Tibial nerve (tissue), 4 donors: ENCODE measurements at regions not wholly inside any gene's neighbourhood (a gene's known extent, or its start where the extent isn't known, plus 50 kb on each side); places are given as distances from the start of the nearest gene placed in this dataset.
"Not testable (repeated sequence)": the region's sequence is repeated elsewhere in the genome, so short reads cannot be mapped to it uniquely, and the experiment has no call there.

ENCODE experiments used
- DNase-seq, 2 donors: peaks; one replicate each; pipeline ENCODE4 v3.0.0-alpha.2; 2019; ENCODE audit warnings: low spot score in 2 of 2
- H3K27ac ChIP-seq, 4 donors: fragments of 200-600 bp; sonication (generic) in 3 of 4; one replicate each; pipeline ENCODE4 v1.5.1; 2017 to 2019; ENCODE audit warnings: mild to moderate bottlenecking in 1 of 4
- H3K27me3 ChIP-seq, 2 donors: fragments of 200-600 bp; sonication (generic) in 1 of 2; one replicate each; pipeline versions ENCODE4 v1.5.1 to v1.6.0; 2017 to 2019
- H3K36me3 ChIP-seq, 3 donors: fragments of 200-600 bp; sonication (generic); one replicate each; pipeline ENCODE4 v1.5.1; 2018 to 2019
- H3K4me1 ChIP-seq, 4 donors: fragments of 200-600 bp; sonication (generic) in 3 of 4; one replicate each; pipeline ENCODE4 v1.5.1; 2017 to 2019
- H3K4me3 ChIP-seq, 4 donors: fragments of 200-600 bp; sonication (generic) in 3 of 4; one replicate each; pipeline ENCODE4 v1.5.1; 2017 to 2019; ENCODE audit warnings: mild to moderate bottlenecking in 1 of 4, moderate library complexity in 1 of 4
- H3K9me3 ChIP-seq, 4 donors: fragments of 200-600 bp; sonication (generic) in 3 of 4; one replicate each; pipeline ENCODE4 v1.5.1; 2017 to 2019
- EP300 ChIP-seq, 2 donors: sonication (generic); formaldehyde crosslinking; IDR thresholded peaks; one replicate each; pipeline ENCODE4 v1.6.1; 2017; ENCODE audit warnings: antibody characterized with exemption in 2 of 2, mild to moderate bottlenecking in 1 of 2
- POLR2A ChIP-seq, 2 donors: fragments of 450-650 bp; IDR thresholded peaks; one replicate each; pipeline ENCODE4 v1.6.1; 2017; ENCODE audit warnings: antibody characterized with exemption in 2 of 2, mild to moderate bottlenecking in 2 of 2, moderate library complexity in 2 of 2
- WGBS, 2 donors: methylation state at CpG; one replicate each; pipeline ENCODE4 v1.1.5; 2018; 5-methylcytosine and 5-hydroxymethylcytosine counted together
- TF ChIP-seq, protein P1 (sequence below), 5 experiments: fragments of 200-600 bp in 3 of 5; fragments of 450-650 bp in 2 of 5; sonication (generic) in 3 of 5; IDR thresholded peaks; one replicate each; pipeline ENCODE4 v1.5.1; 2016 to 2019; ENCODE audit warnings: antibody characterized with exemption in 5 of 5, mild to moderate bottlenecking in 3 of 5, moderate library complexity in 2 of 5

DNA sequence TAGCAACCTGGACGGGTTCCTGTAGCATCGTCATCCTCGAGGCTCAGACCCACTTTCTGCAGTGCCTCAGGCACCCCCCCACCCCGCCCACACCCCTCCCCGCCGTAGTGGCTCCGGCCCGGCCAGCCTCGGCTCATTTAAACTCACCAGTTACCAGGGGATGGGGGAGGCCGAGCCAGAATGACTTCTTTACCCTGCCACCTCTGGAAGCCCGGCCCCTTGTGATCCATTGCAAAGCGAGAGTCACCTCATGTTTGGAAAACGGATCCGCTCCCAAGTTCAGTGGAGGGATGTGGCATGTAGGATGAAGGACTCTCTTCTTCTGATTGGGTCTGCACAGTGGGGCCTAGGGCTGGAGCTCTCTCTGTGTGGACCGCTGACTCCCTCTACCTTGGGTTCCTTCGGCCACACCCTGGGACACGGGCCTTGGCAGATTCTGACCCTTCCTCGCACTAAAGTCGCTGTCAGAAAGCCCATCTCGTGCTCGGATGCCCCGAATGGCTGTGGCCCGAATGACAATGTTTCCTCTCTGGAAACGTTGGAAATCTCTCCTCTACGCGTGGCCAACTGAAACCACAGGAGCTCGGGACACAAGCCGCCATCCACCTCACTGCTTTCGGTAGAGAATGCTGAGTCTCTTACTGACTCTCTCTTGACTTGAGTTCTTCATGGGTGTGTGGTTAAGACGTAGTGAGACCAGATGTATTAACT, 3902.1 kb upstream of the OR11H1 start:
- H3K36me3 ChIP-seq, H3K27me3 ChIP-seq, H3K4me3 ChIP-seq, H3K4me1 ChIP-seq, H3K27ac ChIP-seq, DNase-seq: not testable (repeated sequence)
- 87 to 90% methylated on average over 30 of the region's 30 CpGs for WGBS, 2 donors
- peaks cover 0 to 70% (median 17%) of the 10 kb centered on the region in 4 donors for H3K9me3 ChIP-seq

DNA sequence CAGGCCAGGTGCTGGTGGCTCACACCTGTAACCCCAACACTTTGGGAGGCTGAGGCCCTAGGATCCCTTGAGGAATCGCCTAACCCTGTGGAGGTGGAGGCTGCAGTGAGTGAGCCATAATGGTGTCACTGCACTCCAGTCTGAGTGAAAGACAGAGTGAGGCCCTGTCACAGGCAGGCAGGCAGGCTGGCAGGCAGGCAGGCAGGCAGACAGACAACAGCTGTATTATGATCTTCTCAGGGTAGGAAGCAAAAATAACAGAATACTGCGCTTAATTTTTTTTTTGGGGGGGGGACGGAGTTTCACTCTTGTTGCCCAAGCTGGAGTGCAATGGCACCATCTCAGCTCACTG, 3901.6 kb upstream of the OR11H1 start:
- Histone ChIP-seq H3K4me1 (no peaks in the 10 kb centered on the region), H3K27me3 (no peaks in the 10 kb centered on the region), H3K27ac (no peak overlapping the region), H3K36me3 (no peaks in the 10 kb centered on the region), H3K4me3 (no peak overlapping the region), H3K9me3 (peaks cover 0 to 67% (median 17%) of the 10 kb centered on the region in 4 donors)
- TF ChIP-seq, protein P1, sequence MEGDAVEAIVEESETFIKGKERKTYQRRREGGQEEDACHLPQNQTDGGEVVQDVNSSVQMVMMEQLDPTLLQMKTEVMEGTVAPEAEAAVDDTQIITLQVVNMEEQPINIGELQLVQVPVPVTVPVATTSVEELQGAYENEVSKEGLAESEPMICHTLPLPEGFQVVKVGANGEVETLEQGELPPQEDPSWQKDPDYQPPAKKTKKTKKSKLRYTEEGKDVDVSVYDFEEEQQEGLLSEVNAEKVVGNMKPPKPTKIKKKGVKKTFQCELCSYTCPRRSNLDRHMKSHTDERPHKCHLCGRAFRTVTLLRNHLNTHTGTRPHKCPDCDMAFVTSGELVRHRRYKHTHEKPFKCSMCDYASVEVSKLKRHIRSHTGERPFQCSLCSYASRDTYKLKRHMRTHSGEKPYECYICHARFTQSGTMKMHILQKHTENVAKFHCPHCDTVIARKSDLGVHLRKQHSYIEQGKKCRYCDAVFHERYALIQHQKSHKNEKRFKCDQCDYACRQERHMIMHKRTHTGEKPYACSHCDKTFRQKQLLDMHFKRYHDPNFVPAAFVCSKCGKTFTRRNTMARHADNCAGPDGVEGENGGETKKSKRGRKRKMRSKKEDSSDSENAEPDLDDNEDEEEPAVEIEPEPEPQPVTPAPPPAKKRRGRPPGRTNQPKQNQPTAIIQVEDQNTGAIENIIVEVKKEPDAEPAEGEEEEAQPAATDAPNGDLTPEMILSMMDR (IDR thresholded peaks at IDR 0.05): no peak
- TF ChIP-seq EP300 (IDR thresholded peaks at IDR 0.05) (no peak), POLR2A (IDR thresholded peaks at IDR 0.05) (no peak)
- 85 to 88% methylated on average over 3 of the region's 3 CpGs for WGBS, 2 donors
- no peak for DNase-seq

DNA sequence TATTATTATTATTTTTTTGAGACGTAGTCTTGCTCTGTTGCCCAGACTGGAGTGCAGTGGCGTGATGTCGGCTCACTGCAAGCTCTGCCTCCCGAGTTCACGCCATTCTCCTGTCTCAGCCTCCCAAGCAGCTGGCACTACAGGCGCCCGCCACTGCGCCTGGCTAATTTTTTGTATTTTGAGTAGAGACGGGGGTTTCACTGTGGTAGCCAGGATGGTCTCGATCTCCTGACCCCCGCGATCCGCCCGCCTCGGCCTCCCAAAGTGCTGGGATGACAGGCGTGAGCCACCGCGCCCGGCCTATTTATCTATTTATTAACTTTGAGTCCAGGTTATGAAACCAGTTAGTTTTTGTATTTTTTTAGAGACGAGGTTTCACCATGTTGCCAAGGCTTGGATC, 3901.0 kb upstream of the OR11H1 start:
- WGBS, 2 donors: 90 to 92% methylated on average over 20 of the region's 20 CpGs
- H3K27me3 ChIP-seq, H3K4me3 ChIP-seq, H3K36me3 ChIP-seq, DNase-seq, H3K27ac ChIP-seq, H3K4me1 ChIP-seq: not testable (repeated sequence)
- H3K9me3 ChIP-seq: peaks cover 0 to 63% (median 17%) of the 10 kb centered on the region in 4 donors

DNA sequence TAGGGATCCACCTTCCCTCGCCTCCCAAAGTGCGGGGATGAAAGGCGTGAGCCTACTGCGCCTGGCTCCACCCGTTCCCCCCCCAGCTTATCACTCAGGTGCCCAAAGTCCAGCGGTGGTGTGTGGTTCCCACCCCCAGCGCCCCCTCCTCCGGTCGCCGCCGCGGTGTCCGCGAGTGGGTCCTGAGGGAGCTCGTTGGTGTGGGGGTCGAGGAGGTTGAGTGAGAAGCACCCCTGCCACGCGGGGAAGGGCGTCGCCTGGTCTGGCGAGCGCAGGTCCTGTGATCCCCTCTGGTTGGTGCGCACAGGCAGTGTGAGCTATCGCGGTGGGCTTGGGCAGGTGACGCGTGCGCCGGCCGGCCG, 3900.6 kb upstream of the OR11H1 start:
- Histone ChIP-seq H3K27me3 (no peaks in the 10 kb centered on the region), H3K4me3 (no peak overlapping the region), H3K4me1 (no peaks in the 10 kb centered on the region), H3K27ac (no peak overlapping the region), H3K9me3 (peaks cover 0 to 63% (median 16%) of the 10 kb centered on the region in 4 donors), H3K36me3 (no peaks in the 10 kb centered on the region)
- DNase-seq: no peak
- WGBS, 2 donors: 95% methylated on average over 31 of the region's 31 CpGs
- TF ChIP-seq, protein P1 (IDR thresholded peaks at IDR 0.05): no peak
- no peak for TF ChIP-seq POLR2A (IDR thresholded peaks at IDR 0.05)
- TF ChIP-seq EP300 (IDR thresholded peaks at IDR 0.05): no peak

DNA sequence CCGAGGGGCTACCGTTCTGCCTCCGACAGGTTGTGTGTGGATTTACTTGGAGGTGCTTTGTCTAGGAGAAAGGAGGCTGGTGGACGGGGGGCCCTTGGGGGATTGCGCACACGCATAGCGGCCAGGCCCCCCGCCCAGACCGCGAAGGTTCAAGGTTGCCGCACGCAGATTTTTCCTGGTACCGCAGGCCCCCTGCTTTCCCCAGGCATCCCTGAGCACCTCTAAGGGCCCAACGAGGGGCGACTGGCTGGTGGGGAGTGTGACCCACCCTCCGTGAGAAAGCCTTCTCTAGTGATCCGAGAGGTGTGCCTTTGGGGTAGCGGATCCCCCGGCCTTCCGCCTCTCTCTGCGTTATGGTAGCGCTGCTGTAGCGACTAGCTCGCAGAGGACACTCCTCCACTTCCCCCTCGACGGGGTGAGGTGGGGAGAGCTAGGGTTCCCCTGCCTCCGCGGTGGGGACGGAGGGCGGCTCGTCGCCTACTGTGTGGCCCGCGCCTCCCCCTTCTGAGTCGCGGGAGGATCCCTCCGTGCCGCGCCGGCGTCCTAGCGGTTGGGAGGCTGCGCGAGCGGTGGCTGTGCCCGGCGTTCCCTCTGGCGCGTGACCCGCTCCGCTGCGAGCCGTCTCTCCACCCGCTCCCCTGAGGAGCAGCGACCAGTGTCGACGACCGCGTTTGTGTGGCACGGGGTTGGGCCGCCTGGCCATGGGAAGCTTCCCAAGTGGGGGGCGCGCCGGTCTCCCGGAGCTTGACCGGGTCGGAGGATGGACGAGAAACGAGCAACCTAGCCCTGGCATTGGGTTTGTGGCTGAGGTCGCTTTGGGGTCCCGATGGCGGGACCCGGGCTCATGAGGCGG, 3900.0 kb upstream of the OR11H1 start:
- no peaks in the 10 kb centered on the region for H3K36me3 ChIP-seq
- TF ChIP-seq POLR2A (IDR thresholded peaks at IDR 0.05): no peak
- TF ChIP-seq, protein P1 (IDR thresholded peaks at IDR 0.05): no peak
- no peak for TF ChIP-seq EP300 (IDR thresholded peaks at IDR 0.05)
- no peak overlapping the region for H3K4me3 ChIP-seq
- no peaks in the 10 kb centered on the region for H3K27me3 ChIP-seq
- H3K27ac ChIP-seq: no peak overlapping the region
- H3K9me3 ChIP-seq: peaks cover 0 to 63% (median 15%) of the 10 kb centered on the region in 4 donors
- H3K4me1 ChIP-seq: no peaks in the 10 kb centered on the region
- DNase-seq: no peak
- 95% methylated on average over 74 of the region's 74 CpGs for WGBS, 2 donors
